Esophagus squamous epithelium (tissue), 4 donors: ENCODE measurements at regions not wholly inside any gene's neighbourhood (a gene's known extent, or its start where the extent isn't known, plus 50 kb on each side); places are given as distances from the start of the nearest gene placed in this dataset.

Experiments used
- CTCF ChIP-seq, 6 experiments: fragments of 450-650 bp in 4 of 6; fragments of 200-600 bp in 2 of 6; sonication (generic) in 2 of 6; IDR thresholded peaks; one replicate each; pipeline ENCODE4 v1.5.1; 2016 to 2019; ENCODE audit warnings: antibody characterized with exemption in 6 of 6, mild to moderate bottlenecking in 4 of 6, moderate library complexity in 4 of 6
- POLR2A ChIP-seq, 4 donors: fragments of 450-650 bp; IDR thresholded peaks; one replicate each; pipeline ENCODE4 v1.6.1; 2017; ENCODE audit warnings: antibody characterized with exemption in 4 of 4, mild to moderate bottlenecking in 4 of 4, moderate library complexity in 3 of 4

DNA sequence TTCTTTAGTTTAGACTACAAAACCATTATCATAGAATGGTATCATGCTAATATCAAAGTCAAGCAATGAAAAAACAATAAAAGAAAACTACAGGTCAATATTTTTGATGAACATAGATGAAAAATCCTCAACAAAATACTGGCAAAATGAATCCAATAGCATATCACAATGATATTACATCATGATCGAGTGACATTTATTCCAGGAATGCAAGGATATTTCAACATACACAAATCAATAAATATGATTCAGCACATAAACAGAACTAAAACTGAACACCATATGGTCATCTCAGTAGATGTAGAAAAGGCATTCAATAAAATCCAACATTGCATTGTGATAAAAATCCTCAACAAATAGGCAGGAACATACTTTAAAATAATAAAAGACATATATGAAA is 1657.7 kb downstream of the KCNT2 start:
- TF ChIP-seq POLR2A (IDR thresholded peaks at IDR 0.05) (no peak), CTCF (IDR thresholded peaks at IDR 0.05) (no peak)
